ENCODE measurements at regions not wholly inside any gene's neighbourhood (a gene's known extent, or its start where the extent isn't known, plus 50 kb on each side); places are given as distances from the start of the nearest gene placed in this dataset.

- ATAC-seq (ENCODE audit: low read depth), result no peak
- POLR2A ChIA-PET, result no interaction called here
- peaks cover 0 to 16% (median 7%) of the 10 kb centered on the region in 4 experiments for H3K27me3 ChIP-seq (replicated peaks in 1 of 4; ENCODE audit: control extremely low read depth in 1 of 4, control insufficient read depth in 3 of 4, insufficient read depth in 4 of 4, low read length in 3 of 4)
- no peaks in the 10 kb centered on the region for H3K9me3 Mint-ChIP-seq (ENCODE audit: insufficient read depth)
- CTCF ChIA-PET, result no interaction called here
- peaks cover 0 to 24% (median 0%) of the 10 kb centered on the region in 3 donors for H3K9me3 ChIP-seq (ENCODE audit: control extremely low read depth in 1 of 3, control insufficient read depth in 2 of 3, insufficient read depth in 1 of 3, low read length in 2 of 3)
- no peak for TF ChIP-seq EZH2 (IDR thresholded peaks at IDR 0.05; ENCODE audit: borderline replicate concordance, insufficient read depth, low read depth, low read length, poor library complexity, severe bottlenecking)
- TF ChIP-seq CTCF (IDR thresholded peaks at IDR 0.05), result no peak
- peaks cover 14 to 17% of the 10 kb centered on the region in 2 donors for H3K4me1 ChIP-seq (ENCODE audit: control insufficient read depth in 2 of 2, insufficient read depth in 2 of 2, low read length in 2 of 2)
- no peaks in the 10 kb centered on the region for H3K79me2 ChIP-seq (ENCODE audit: control insufficient read depth, insufficient read depth, low read length)
- H3K27me3 Mint-ChIP-seq, result peaks cover 13% of the 10 kb centered on the region
- H3K27ac ChIP-seq (ENCODE audit: low read length in 2 of 2), result no peak overlapping the region
- intact Hi-C loops (cut with micrococcal nuclease), result no loop called here
- peaks cover 6% of the 10 kb centered on the region for H3K4me1 Mint-ChIP-seq
- no peak overlapping the region for H2AFZ ChIP-seq (ENCODE audit: insufficient read depth, low read depth, low read length, poor library complexity, severe bottlenecking)
- H3K36me3 ChIP-seq (replicated peaks in 1 of 2; ENCODE audit: control extremely low read depth in 1 of 2, control insufficient read depth in 1 of 2, extremely low read depth in 1 of 2, insufficient read depth in 2 of 2, low read length in 1 of 2), result no peaks in the 10 kb centered on the region
- H4K20me1 ChIP-seq (ENCODE audit: control insufficient read depth, insufficient read depth, low read length, poor library complexity, severe bottlenecking), result no peaks in the 10 kb centered on the region
- 56% methylated on average over 4 of the region's 7 CpGs for WGBS (ENCODE audit: insufficient coverage)
- no peak overlapping the region for H3K4me2 ChIP-seq (replicated peaks; ENCODE audit: low read depth, low read length, poor library complexity, severe bottlenecking)
- no peak for DNase-seq
- no peak overlapping the region for H3K4me3 Mint-ChIP-seq
- no peak overlapping the region for H3K4me3 ChIP-seq (ENCODE audit: control extremely low read depth in 1 of 5, extremely low read depth in 1 of 5, insufficient read depth in 1 of 5, low read depth in 2 of 5, low read length in 4 of 5)
- H3K9ac ChIP-seq (ENCODE audit: low read length), result no peak overlapping the region
- no peak overlapping the region for H3K27ac Mint-ChIP-seq
Measured at GRCh38 chr11:71366076-71366475, 82.1 kb downstream of the DHCR7 start.

GRCh38 chr11:71365626-71366025 lies 82.6 kb downstream of the DHCR7 start:
- POLR2A ChIA-PET, result no interaction called here
- TF ChIP-seq EZH2 (IDR thresholded peaks at IDR 0.05; ENCODE audit: borderline replicate concordance, insufficient read depth, low read depth, low read length, poor library complexity, severe bottlenecking), result no peak
- peaks cover 11% of the 10 kb centered on the region for H3K27me3 Mint-ChIP-seq
- 97% methylated on average over 6 of the region's 6 CpGs for WGBS (ENCODE audit: insufficient coverage)
- Histone ChIP-seq H3K27me3 (replicated peaks in 1 of 4; ENCODE audit: control extremely low read depth in 1 of 4, control insufficient read depth in 3 of 4, insufficient read depth in 4 of 4, low read length in 3 of 4) (peaks cover 0 to 14% (median 6%) of the 10 kb centered on the region in 4 experiments), H3K9me3 (ENCODE audit: control extremely low read depth in 1 of 3, control insufficient read depth in 2 of 3, insufficient read depth in 1 of 3, low read length in 2 of 3) (peaks cover 0 to 24% (median 0%) of the 10 kb centered on the region in 3 donors), H3K79me2 (ENCODE audit: control insufficient read depth, insufficient read depth, low read length) (no peaks in the 10 kb centered on the region), H3K9ac (ENCODE audit: low read length) (no peak overlapping the region), H3K27ac (ENCODE audit: low read length in 2 of 2) (no peak overlapping the region), H2AFZ (ENCODE audit: insufficient read depth, low read depth, low read length, poor library complexity, severe bottlenecking) (no peak overlapping the region), H3K4me3 (ENCODE audit: control extremely low read depth in 1 of 5, extremely low read depth in 1 of 5, insufficient read depth in 1 of 5, low read depth in 2 of 5, low read length in 4 of 5) (no peak overlapping the region), H3K4me2 (replicated peaks; ENCODE audit: low read depth, low read length, poor library complexity, severe bottlenecking) (no peak overlapping the region), H4K20me1 (ENCODE audit: control insufficient read depth, insufficient read depth, low read length, poor library complexity, severe bottlenecking) (no peaks in the 10 kb centered on the region), H3K36me3 (replicated peaks in 1 of 2; ENCODE audit: control extremely low read depth in 1 of 2, control insufficient read depth in 1 of 2, extremely low read depth in 1 of 2, insufficient read depth in 2 of 2, low read length in 1 of 2) (no peaks in the 10 kb centered on the region), H3K4me1 (ENCODE audit: control insufficient read depth in 2 of 2, insufficient read depth in 2 of 2, low read length in 2 of 2) (peaks cover 12 to 13% of the 10 kb centered on the region in 2 donors)
- intact Hi-C loops (cut with micrococcal nuclease), result no loop called here
- no peak for ATAC-seq (ENCODE audit: low read depth)
- H3K27ac Mint-ChIP-seq, result no peak overlapping the region
- H3K4me3 Mint-ChIP-seq, result no peak overlapping the region
- H3K4me1 Mint-ChIP-seq, result peaks cover 4% of the 10 kb centered on the region
- CTCF ChIA-PET, result no interaction called here
- H3K9me3 Mint-ChIP-seq (ENCODE audit: insufficient read depth), result no peaks in the 10 kb centered on the region
- DNase-seq, result no peak

All from B cell (primary cell).